ENCODE measurements at regions not wholly inside any gene's neighbourhood (a gene's known extent, or its start where the extent isn't known, plus 50 kb on each side); places are given as distances from the start of the nearest gene placed in this dataset.

DNA sequence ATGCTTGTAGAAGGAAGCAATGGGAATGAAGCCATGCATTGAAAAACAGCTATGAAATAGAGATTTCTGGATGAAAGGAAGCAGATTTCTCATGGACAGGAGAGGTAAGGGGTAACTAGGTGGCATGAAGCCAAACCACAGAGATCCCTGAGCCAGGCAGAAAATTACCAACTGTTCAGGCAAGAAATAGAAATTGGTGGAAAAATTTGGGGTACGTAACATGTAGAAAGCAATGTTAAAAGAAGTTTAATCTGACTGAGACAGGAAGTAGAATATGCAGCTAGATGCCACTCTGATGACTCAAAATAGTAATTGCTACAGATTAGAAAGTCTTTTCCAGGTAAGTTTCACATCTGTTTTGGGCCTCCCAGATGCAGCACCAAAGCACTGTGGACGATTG, 928.5 kb upstream of the CELF4 start:
- Histone ChIP-seq H3K27me3 (ENCODE audit: insufficient read depth) (no peaks in the 10 kb centered on the region), H3K4me3 (no peak overlapping the region), H3F3A (replicated peaks; ENCODE audit: low read depth) (no peaks in the 10 kb centered on the region), H2AFZ (no peak overlapping the region), H3K4me1 (ENCODE audit: insufficient read depth) (peaks cover 3% of the 10 kb centered on the region), H3K36me3 (ENCODE audit: insufficient read depth) (no peaks in the 10 kb centered on the region), H3K27ac (ENCODE audit: low read depth) (no peak overlapping the region), H3K4me2 (no peak overlapping the region), H4K20me1 (replicated peaks; ENCODE audit: insufficient read depth) (no peaks in the 10 kb centered on the region), H3K9me2 (ENCODE audit: insufficient read depth) (no peaks in the 10 kb centered on the region), H3K79me2 (replicated peaks; ENCODE audit: insufficient read depth) (no peaks in the 10 kb centered on the region)
- Mint-ChIP-seq H3K27me3 (ENCODE audit: insufficient read depth, low read depth, poor library complexity) (peaks cover 2% of the 10 kb centered on the region), H3K4me3 (no peak overlapping the region), H3K9me3 (no peaks in the 10 kb centered on the region), H3K27ac (no peak overlapping the region), H3K36me3 (ENCODE audit: low read depth) (no peaks in the 10 kb centered on the region), H3K4me1 (peaks cover 9% of the 10 kb centered on the region)
- DNase-seq (ENCODE audit: low spot score) (no peak), ATAC-seq (no peak)
- TF ChIP-seq, protein P1, sequence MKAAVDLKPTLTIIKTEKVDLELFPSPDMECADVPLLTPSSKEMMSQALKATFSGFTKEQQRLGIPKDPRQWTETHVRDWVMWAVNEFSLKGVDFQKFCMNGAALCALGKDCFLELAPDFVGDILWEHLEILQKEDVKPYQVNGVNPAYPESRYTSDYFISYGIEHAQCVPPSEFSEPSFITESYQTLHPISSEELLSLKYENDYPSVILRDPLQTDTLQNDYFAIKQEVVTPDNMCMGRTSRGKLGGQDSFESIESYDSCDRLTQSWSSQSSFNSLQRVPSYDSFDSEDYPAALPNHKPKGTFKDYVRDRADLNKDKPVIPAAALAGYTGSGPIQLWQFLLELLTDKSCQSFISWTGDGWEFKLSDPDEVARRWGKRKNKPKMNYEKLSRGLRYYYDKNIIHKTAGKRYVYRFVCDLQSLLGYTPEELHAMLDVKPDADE (IDR thresholded peaks at IDR 0.05): no peak
- no peak for TF ChIP-seq POLR2AphosphoS5 (IDR thresholded peaks at IDR 0.05; ENCODE audit: low read depth)
- no peak for TF ChIP-seq NANOG (IDR thresholded peaks at IDR 0.05; ENCODE audit: borderline replicate concordance)
- no peak for TF ChIP-seq EZH2phosphoT487 (IDR thresholded peaks at IDR 0.05; ENCODE audit: unreplicated experiment)
- TF ChIP-seq ZNF114 (CRISPR knock-in tag; IDR thresholded peaks at IDR 0.05): no peak
- TF ChIP-seq EZH2 (IDR thresholded peaks at IDR 0.05; ENCODE audit: low read depth, unreplicated experiment): no peak
- TF ChIP-seq STAT1 (IDR thresholded peaks at IDR 0.05; ENCODE audit: unreplicated experiment): no peak
- TF ChIP-seq, protein P2, sequence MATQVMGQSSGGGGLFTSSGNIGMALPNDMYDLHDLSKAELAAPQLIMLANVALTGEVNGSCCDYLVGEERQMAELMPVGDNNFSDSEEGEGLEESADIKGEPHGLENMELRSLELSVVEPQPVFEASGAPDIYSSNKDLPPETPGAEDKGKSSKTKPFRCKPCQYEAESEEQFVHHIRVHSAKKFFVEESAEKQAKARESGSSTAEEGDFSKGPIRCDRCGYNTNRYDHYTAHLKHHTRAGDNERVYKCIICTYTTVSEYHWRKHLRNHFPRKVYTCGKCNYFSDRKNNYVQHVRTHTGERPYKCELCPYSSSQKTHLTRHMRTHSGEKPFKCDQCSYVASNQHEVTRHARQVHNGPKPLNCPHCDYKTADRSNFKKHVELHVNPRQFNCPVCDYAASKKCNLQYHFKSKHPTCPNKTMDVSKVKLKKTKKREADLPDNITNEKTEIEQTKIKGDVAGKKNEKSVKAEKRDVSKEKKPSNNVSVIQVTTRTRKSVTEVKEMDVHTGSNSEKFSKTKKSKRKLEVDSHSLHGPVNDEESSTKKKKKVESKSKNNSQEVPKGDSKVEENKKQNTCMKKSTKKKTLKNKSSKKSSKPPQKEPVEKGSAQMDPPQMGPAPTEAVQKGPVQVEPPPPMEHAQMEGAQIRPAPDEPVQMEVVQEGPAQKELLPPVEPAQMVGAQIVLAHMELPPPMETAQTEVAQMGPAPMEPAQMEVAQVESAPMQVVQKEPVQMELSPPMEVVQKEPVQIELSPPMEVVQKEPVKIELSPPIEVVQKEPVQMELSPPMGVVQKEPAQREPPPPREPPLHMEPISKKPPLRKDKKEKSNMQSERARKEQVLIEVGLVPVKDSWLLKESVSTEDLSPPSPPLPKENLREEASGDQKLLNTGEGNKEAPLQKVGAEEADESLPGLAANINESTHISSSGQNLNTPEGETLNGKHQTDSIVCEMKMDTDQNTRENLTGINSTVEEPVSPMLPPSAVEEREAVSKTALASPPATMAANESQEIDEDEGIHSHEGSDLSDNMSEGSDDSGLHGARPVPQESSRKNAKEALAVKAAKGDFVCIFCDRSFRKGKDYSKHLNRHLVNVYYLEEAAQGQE (IDR thresholded peaks at IDR 0.05; ENCODE audit: unreplicated experiment): no peak
- TF ChIP-seq CREB1 (CRISPR knock-in tag; IDR thresholded peaks at IDR 0.05; ENCODE audit: low read depth): no peak
- TF ChIP-seq, protein P3, sequence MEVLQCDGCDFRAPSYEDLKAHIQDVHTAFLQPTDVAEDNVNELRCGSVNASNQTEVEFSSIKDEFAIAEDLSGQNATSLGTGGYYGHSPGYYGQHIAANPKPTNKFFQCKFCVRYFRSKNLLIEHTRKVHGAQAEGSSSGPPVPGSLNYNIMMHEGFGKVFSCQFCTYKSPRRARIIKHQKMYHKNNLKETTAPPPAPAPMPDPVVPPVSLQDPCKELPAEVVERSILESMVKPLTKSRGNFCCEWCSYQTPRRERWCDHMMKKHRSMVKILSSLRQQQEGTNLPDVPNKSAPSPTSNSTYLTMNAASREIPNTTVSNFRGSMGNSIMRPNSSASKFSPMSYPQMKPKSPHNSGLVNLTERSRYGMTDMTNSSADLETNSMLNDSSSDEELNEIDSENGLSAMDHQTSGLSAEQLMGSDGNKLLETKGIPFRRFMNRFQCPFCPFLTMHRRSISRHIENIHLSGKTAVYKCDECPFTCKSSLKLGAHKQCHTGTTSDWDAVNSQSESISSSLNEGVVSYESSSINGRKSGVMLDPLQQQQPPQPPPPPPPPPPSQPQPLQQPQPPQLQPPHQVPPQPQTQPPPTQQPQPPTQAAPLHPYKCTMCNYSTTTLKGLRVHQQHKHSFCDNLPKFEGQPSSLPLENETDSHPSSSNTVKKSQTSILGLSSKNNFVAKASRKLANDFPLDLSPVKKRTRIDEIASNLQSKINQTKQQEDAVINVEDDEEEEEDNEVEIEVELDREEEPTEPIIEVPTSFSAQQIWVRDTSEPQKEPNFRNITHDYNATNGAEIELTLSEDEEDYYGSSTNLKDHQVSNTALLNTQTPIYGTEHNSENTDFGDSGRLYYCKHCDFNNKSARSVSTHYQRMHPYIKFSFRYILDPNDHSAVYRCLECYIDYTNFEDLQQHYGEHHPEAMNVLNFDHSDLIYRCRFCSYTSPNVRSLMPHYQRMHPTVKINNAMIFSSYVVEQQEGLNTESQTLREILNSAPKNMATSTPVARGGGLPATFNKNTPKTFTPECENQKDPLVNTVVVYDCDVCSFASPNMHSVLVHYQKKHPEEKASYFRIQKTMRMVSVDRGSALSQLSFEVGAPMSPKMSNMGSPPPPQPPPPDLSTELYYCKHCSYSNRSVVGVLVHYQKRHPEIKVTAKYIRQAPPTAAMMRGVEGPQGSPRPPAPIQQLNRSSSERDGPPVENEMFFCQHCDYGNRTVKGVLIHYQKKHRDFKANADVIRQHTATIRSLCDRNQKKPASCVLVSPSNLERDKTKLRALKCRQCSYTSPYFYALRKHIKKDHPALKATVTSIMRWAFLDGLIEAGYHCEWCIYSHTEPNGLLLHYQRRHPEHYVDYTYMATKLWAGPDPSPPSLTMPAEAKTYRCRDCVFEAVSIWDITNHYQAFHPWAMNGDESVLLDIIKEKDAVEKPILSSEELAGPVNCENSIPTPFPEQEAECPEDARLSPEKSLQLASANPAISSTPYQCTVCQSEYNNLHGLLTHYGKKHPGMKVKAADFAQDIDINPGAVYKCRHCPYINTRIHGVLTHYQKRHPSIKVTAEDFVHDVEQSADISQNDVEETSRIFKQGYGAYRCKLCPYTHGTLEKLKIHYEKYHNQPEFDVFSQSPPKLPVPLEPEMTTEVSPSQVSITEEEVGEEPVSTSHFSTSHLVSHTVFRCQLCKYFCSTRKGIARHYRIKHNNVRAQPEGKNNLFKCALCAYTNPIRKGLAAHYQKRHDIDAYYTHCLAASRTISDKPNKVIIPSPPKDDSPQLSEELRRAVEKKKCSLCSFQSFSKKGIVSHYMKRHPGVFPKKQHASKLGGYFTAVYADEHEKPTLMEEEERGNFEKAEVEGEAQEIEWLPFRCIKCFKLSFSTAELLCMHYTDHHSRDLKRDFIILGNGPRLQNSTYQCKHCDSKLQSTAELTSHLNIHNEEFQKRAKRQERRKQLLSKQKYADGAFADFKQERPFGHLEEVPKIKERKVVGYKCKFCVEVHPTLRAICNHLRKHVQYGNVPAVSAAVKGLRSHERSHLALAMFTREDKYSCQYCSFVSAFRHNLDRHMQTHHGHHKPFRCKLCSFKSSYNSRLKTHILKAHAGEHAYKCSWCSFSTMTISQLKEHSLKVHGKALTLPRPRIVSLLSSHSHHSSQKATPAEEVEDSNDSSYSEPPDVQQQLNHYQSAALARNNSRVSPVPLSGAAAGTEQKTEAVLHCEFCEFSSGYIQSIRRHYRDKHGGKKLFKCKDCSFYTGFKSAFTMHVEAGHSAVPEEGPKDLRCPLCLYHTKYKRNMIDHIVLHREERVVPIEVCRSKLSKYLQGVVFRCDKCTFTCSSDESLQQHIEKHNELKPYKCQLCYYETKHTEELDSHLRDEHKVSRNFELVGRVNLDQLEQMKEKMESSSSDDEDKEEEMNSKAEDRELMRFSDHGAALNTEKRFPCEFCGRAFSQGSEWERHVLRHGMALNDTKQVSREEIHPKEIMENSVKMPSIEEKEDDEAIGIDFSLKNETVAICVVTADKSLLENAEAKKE (CRISPR knock-in tag; IDR thresholded peaks at IDR 0.05): no peak
- TF ChIP-seq, protein P4, sequence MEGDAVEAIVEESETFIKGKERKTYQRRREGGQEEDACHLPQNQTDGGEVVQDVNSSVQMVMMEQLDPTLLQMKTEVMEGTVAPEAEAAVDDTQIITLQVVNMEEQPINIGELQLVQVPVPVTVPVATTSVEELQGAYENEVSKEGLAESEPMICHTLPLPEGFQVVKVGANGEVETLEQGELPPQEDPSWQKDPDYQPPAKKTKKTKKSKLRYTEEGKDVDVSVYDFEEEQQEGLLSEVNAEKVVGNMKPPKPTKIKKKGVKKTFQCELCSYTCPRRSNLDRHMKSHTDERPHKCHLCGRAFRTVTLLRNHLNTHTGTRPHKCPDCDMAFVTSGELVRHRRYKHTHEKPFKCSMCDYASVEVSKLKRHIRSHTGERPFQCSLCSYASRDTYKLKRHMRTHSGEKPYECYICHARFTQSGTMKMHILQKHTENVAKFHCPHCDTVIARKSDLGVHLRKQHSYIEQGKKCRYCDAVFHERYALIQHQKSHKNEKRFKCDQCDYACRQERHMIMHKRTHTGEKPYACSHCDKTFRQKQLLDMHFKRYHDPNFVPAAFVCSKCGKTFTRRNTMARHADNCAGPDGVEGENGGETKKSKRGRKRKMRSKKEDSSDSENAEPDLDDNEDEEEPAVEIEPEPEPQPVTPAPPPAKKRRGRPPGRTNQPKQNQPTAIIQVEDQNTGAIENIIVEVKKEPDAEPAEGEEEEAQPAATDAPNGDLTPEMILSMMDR (conservative IDR thresholded peaks at IDR 0.05; ENCODE audit: low read depth in 2 of 2): no peak
- TF ChIP-seq JUNB (IDR thresholded peaks at IDR 0.05; ENCODE audit: unreplicated experiment): no peak
- no peak for TF ChIP-seq ZNF331 (CRISPR knock-in tag; IDR thresholded peaks at IDR 0.05; ENCODE audit: low read depth)

Data from GM23338 (cell line).